Activated CD4-positive, alpha-beta T cell treated with anti-CD3 and anti-CD28 coated beads, Interleukin-2, amount 10 ng/mL, durations not matched to agents 7 days and 5 days (primary cell): ENCODE measurements at regions not wholly inside any gene's neighbourhood (a gene's known extent, or its start where the extent isn't known, plus 50 kb on each side); places are given as distances from the start of the nearest gene placed in this dataset.

Experiments used
- CTCF ChIA-PET: fragments of 350-600 bp; sonication (Branson Sonifier 250); formaldehyde crosslinking; loops from one replicate; lab custom pipeline; 2021; ENCODE audit warnings: antibody characterized with exemption; lab: Charles Lee
- POLR2A ChIA-PET: fragments of 350-600 bp; sonication (Branson Sonifier 250); formaldehyde crosslinking; loops from one replicate; lab custom pipeline; 2021; ENCODE audit warnings: antibody characterized with exemption; lab: Charles Lee
- DNase-seq: peaks from one replicate; pipeline ENCODE4 v3.0.0-alpha.2; 2020
- H3K27ac Mint-ChIP-seq: one replicate; pipeline ENCODE4 v1.8.0; 2021; ENCODE audit warnings: mild to moderate bottlenecking, moderate library complexity, mixed read lengths
- H3K27me3 Mint-ChIP-seq: one replicate; pipeline ENCODE4 v1.8.0; 2021; ENCODE audit warnings: mixed read lengths
- H3K36me3 Mint-ChIP-seq: one replicate; pipeline ENCODE4 v1.8.0; 2021; ENCODE audit warnings: low read depth, mixed read lengths
- H3K4me1 Mint-ChIP-seq: one replicate; pipeline ENCODE4 v1.8.0; 2021; ENCODE audit warnings: mixed read lengths
- H3K4me3 Mint-ChIP-seq: one replicate; pipeline ENCODE4 v1.8.0; 2021; ENCODE audit warnings: mild to moderate bottlenecking, moderate library complexity, mixed read lengths
- H3K9me3 Mint-ChIP-seq: one replicate; pipeline ENCODE4 v1.8.0; 2021; ENCODE audit warnings: mixed read lengths

GRCh38 chr1:192003295-192004077 lies 154.8 kb upstream of the RGS18 start:
- POLR2A ChIA-PET, result no interaction called here
- DNase-seq, result no peak
- no peaks in the 10 kb centered on the region for H3K27me3 Mint-ChIP-seq
- no peaks in the 10 kb centered on the region for H3K36me3 Mint-ChIP-seq
- CTCF ChIA-PET, result no interaction called here
- no peak overlapping the region for H3K4me3 Mint-ChIP-seq
- H3K4me1 Mint-ChIP-seq, result no peaks in the 10 kb centered on the region
- H3K27ac Mint-ChIP-seq, result peak overlapping the region; percentile 19
- no peaks in the 10 kb centered on the region for H3K9me3 Mint-ChIP-seq

GRCh38 chr1:192005976-192006375 lies 152.3 kb upstream of the RGS18 start:
- H3K36me3 Mint-ChIP-seq, result no peaks in the 10 kb centered on the region
- POLR2A ChIA-PET, result no interaction called here
- DNase-seq, result no peak
- H3K27ac Mint-ChIP-seq, result no peak overlapping the region
- H3K4me1 Mint-ChIP-seq, result no peaks in the 10 kb centered on the region
- H3K9me3 Mint-ChIP-seq, result no peaks in the 10 kb centered on the region
- H3K27me3 Mint-ChIP-seq, result no peaks in the 10 kb centered on the region
- no peak overlapping the region for H3K4me3 Mint-ChIP-seq
- CTCF ChIA-PET, result no interaction called here

GRCh38 chr1:192008281-192008825 lies 149.9 kb upstream of the RGS18 start:
- CTCF ChIA-PET, result no interaction called here
- DNase-seq, result no peak
- H3K9me3 Mint-ChIP-seq, result no peaks in the 10 kb centered on the region

GRCh38 chr1:192010406-192010805 lies 147.9 kb upstream of the RGS18 start:
- POLR2A ChIA-PET, result no interaction called here
- H3K4me1 Mint-ChIP-seq, result no peaks in the 10 kb centered on the region

More at GRCh38 chr1:192008281-192008825, 149.9 kb upstream of the RGS18 start:
- Mint-ChIP-seq H3K4me1 (no peaks in the 10 kb centered on the region), H3K4me3 (no peak overlapping the region), H3K27me3 (no peaks in the 10 kb centered on the region), H3K36me3 (no peaks in the 10 kb centered on the region), H3K27ac (no peak overlapping the region)
- POLR2A ChIA-PET, result no interaction called here

GRCh38 chr1:192011525-192011924 lies 146.7 kb upstream of the RGS18 start:
- Mint-ChIP-seq H3K4me3 (no peak overlapping the region), H3K4me1 (no peaks in the 10 kb centered on the region), H3K36me3 (no peaks in the 10 kb centered on the region), H3K27me3 (no peaks in the 10 kb centered on the region), H3K27ac (no peak overlapping the region), H3K9me3 (no peaks in the 10 kb centered on the region)
- ChIA-PET POLR2A (no interaction called here), CTCF (no interaction called here)
- no peak for DNase-seq

More at GRCh38 chr1:192010406-192010805, 147.9 kb upstream of the RGS18 start:
- Mint-ChIP-seq H3K27me3 (no peaks in the 10 kb centered on the region), H3K4me3 (no peak overlapping the region), H3K9me3 (no peaks in the 10 kb centered on the region), H3K27ac (no peak overlapping the region), H3K36me3 (no peaks in the 10 kb centered on the region)
- CTCF ChIA-PET, result no interaction called here
- no peak for DNase-seq

- H3K4me1 Mint-ChIP-seq, result no peaks in the 10 kb centered on the region
- H3K9me3 Mint-ChIP-seq, result peaks cover 2% of the 10 kb centered on the region
- no peak overlapping the region for H3K27ac Mint-ChIP-seq
- H3K4me3 Mint-ChIP-seq, result no peak overlapping the region
- DNase-seq, result no peak
- CTCF ChIA-PET, result no interaction called here
- no peaks in the 10 kb centered on the region for H3K27me3 Mint-ChIP-seq
- POLR2A ChIA-PET, result no interaction called here
- no peaks in the 10 kb centered on the region for H3K36me3 Mint-ChIP-seq
Measured at GRCh38 chr1:192022827-192023226, 135.4 kb upstream of the RGS18 start.

- Mint-ChIP-seq H3K27me3 (no peaks in the 10 kb centered on the region), H3K27ac (no peak overlapping the region), H3K4me1 (no peaks in the 10 kb centered on the region), H3K9me3 (peaks cover 2% of the 10 kb centered on the region), H3K36me3 (no peaks in the 10 kb centered on the region), H3K4me3 (no peak overlapping the region)
- ChIA-PET CTCF (no interaction called here), POLR2A (no interaction called here)
- no peak for DNase-seq
Measured at GRCh38 chr1:192024881-192025280, 133.4 kb upstream of the RGS18 start.

GRCh38 chr1:192038567-192038966 lies 119.7 kb upstream of the RGS18 start:
- DNase-seq, result no peak
- no peak overlapping the region for H3K27ac Mint-ChIP-seq
- POLR2A ChIA-PET, result no interaction called here
- H3K27me3 Mint-ChIP-seq, result no peaks in the 10 kb centered on the region
- no peaks in the 10 kb centered on the region for H3K36me3 Mint-ChIP-seq
- H3K4me3 Mint-ChIP-seq, result no peak overlapping the region
- CTCF ChIA-PET, result no interaction called here
- H3K4me1 Mint-ChIP-seq, result no peaks in the 10 kb centered on the region
- H3K9me3 Mint-ChIP-seq, result no peaks in the 10 kb centered on the region

- Mint-ChIP-seq H3K4me1 (no peaks in the 10 kb centered on the region), H3K27ac (no peak overlapping the region), H3K4me3 (no peak overlapping the region), H3K27me3 (no peaks in the 10 kb centered on the region), H3K9me3 (no peaks in the 10 kb centered on the region), H3K36me3 (no peaks in the 10 kb centered on the region)
- ChIA-PET POLR2A (no interaction called here), CTCF (no interaction called here)
- no peak for DNase-seq
Measured at GRCh38 chr1:192045131-192045530, 113.1 kb upstream of the RGS18 start.

- Mint-ChIP-seq H3K9me3 (no peaks in the 10 kb centered on the region), H3K4me3 (no peak overlapping the region), H3K27me3 (no peaks in the 10 kb centered on the region), H3K4me1 (no peaks in the 10 kb centered on the region), H3K36me3 (no peaks in the 10 kb centered on the region), H3K27ac (no peak overlapping the region)
- DNase-seq, result no peak
- CTCF ChIA-PET, result interaction anchor here (0.6 kb wide), 1 partner anchor 48 kb away, joined by 3 read pairs; no protein-coding TSS in a partner anchor
- POLR2A ChIA-PET, result no interaction called here
Measured at GRCh38 chr1:192053531-192053971, 104.7 kb upstream of the RGS18 start.

- Mint-ChIP-seq H3K9me3 (no peaks in the 10 kb centered on the region), H3K27me3 (no peaks in the 10 kb centered on the region), H3K27ac (no peak overlapping the region), H3K4me1 (no peaks in the 10 kb centered on the region), H3K36me3 (no peaks in the 10 kb centered on the region), H3K4me3 (no peak overlapping the region)
- ChIA-PET CTCF (no interaction called here), POLR2A (no interaction called here)
- no peak for DNase-seq
Measured at GRCh38 chr1:192057766-192058165, 100.5 kb upstream of the RGS18 start.

GRCh38 chr1:192059407-192059806 lies 98.9 kb upstream of the RGS18 start:
- H3K4me1 Mint-ChIP-seq, result no peaks in the 10 kb centered on the region
- H3K9me3 Mint-ChIP-seq, result no peaks in the 10 kb centered on the region
- no peak for DNase-seq
- no peak overlapping the region for H3K4me3 Mint-ChIP-seq
- no peaks in the 10 kb centered on the region for H3K36me3 Mint-ChIP-seq
- H3K27me3 Mint-ChIP-seq, result no peaks in the 10 kb centered on the region
- H3K27ac Mint-ChIP-seq, result no peak overlapping the region
- POLR2A ChIA-PET, result no interaction called here
- CTCF ChIA-PET, result no interaction called here

- H3K27ac Mint-ChIP-seq, result no peak overlapping the region
- no peak overlapping the region for H3K4me3 Mint-ChIP-seq
- DNase-seq, result no peak
- no peaks in the 10 kb centered on the region for H3K9me3 Mint-ChIP-seq
- H3K4me1 Mint-ChIP-seq, result no peaks in the 10 kb centered on the region
- ChIA-PET CTCF (no interaction called here), POLR2A (no interaction called here)
- H3K27me3 Mint-ChIP-seq, result no peaks in the 10 kb centered on the region
- H3K36me3 Mint-ChIP-seq, result no peaks in the 10 kb centered on the region
Measured at GRCh38 chr1:192061556-192061955, 96.7 kb upstream of the RGS18 start.

- ChIA-PET POLR2A (no interaction called here), CTCF (no interaction called here)
- no peaks in the 10 kb centered on the region for H3K4me1 Mint-ChIP-seq
- no peak for DNase-seq
- H3K27ac Mint-ChIP-seq, result no peak overlapping the region
- no peak overlapping the region for H3K4me3 Mint-ChIP-seq
- H3K27me3 Mint-ChIP-seq, result no peaks in the 10 kb centered on the region
- no peaks in the 10 kb centered on the region for H3K9me3 Mint-ChIP-seq
- no peaks in the 10 kb centered on the region for H3K36me3 Mint-ChIP-seq
Measured at GRCh38 chr1:192065087-192065486, 93.2 kb upstream of the RGS18 start.
